ENCODE measurements at regions not wholly inside any gene's neighbourhood (a gene's known extent, or its start where the extent isn't known, plus 50 kb on each side); places are given as distances from the start of the nearest gene placed in this dataset.

DNA sequence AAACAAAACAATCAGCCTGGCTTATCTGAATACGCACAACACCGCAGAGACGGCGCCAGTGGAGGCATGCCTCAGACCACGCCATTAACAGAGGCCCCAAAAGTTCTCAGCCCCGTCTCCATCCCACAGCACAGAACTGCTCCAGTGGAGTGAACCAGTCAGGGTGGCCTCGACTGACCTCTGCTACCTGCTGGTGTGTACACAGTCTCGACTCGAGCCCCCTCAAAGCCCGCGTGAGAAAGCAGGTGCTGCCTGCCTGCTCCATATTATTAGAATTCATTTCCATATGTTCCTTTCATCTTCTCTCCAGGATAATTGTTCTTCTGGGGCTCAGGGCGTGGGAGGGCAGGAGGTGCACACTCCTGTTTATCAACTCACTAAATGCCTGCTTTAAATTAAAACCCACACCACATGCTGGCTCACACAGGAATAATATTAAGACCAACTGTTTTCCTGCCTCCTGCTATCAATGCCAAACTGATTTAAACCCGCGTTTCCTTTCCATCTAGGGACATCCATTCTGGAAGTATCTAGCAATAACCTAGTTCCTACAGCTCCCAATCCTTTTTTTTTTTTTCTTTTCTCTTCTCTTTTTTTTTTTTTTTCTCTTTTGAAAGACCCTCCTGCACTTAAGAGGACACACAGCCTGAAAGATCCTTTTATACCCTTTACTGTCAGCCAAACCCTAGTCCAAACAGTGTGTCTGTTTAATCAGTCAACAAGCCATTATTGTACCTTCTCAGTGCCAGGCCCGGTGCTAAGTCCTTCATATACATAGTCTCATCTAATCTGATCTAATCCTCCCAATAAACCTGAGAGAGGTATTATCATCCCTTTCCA is 101.2 kb downstream of the TLE3 start:
- DNase-seq: no peak

DNA sequence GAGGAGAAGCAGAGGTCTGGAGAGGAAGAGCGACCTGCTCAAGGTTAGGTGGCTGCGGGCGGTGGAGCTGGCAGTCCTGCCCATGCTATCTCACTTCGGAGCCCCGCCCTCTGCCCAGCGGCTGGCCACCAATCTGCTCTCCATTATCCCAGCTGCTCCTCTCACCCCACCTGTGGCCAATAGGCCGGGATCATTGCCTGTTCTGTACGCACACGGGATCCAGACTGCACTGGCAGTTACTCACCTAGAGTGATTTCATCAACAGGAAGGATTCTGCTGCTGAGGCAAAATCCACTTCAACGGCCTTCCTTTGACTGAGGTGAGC is 100.6 kb downstream of the TLE3 start:
- no peak for DNase-seq
